GM21526 (cell line): ENCODE measurements at regions not wholly inside any gene's neighbourhood (a gene's known extent, or its start where the extent isn't known, plus 50 kb on each side); places are given as distances from the start of the nearest gene placed in this dataset.

ENCODE experiments used
- ATAC-seq: cut with Tn5 transposase; IDR thresholded peaks from one replicate; pipeline ENCODE4 v1.9.1; 2021; ENCODE audit warnings: moderate library complexity; ENCODE audit not compliant: unreplicated experiment, low FRiP score

- no peak for ATAC-seq
These were observed 127.0 kb downstream of the INHBB start for GRCh38 chr2:120472891-120473309.

GRCh38 chr2:120473522-120474271 lies 127.8 kb downstream of the INHBB start:
- ATAC-seq, result no peak

GRCh38 chr2:120474486-120474885 lies 128.6 kb downstream of the INHBB start:
- ATAC-seq, result no peak

GRCh38 chr2:120476141-120476540 lies 130.2 kb downstream of the INHBB start:
- ATAC-seq, result no peak

GRCh38 chr2:120477198-120477597 lies 131.3 kb downstream of the INHBB start:
- ATAC-seq, result no peak

- ATAC-seq, result no peak
These were observed 132.0 kb downstream of the INHBB start for GRCh38 chr2:120477831-120478481.

GRCh38 chr2:120480346-120480902 lies 134.5 kb downstream of the INHBB start:
- ATAC-seq, result no peak

- ATAC-seq, result no peak
These were observed 135.0 kb downstream of the INHBB start for GRCh38 chr2:120480903-120481445.

- ATAC-seq, result no peak
These were observed 135.7 kb downstream of the INHBB start for GRCh38 chr2:120481446-120482194.

- no peak for ATAC-seq
These were observed 136.4 kb downstream of the INHBB start for GRCh38 chr2:120482334-120482733.

GRCh38 chr2:120483355-120483754 lies 137.4 kb downstream of the INHBB start:
- ATAC-seq, result no peak

- ATAC-seq, result no peak
These were observed 139.2 kb downstream of the INHBB start for GRCh38 chr2:120485096-120485495.

- no peak for ATAC-seq
These were observed 140.5 kb downstream of the INHBB start for GRCh38 chr2:120486441-120486840.

- ATAC-seq, result no peak
These were observed 141.0 kb downstream of the INHBB start for GRCh38 chr2:120486946-120487345.

- ATAC-seq, result no peak
These were observed 142.6 kb downstream of the INHBB start for GRCh38 chr2:120488531-120488930.

- no peak for ATAC-seq
These were observed 143.1 kb downstream of the INHBB start for GRCh38 chr2:120489023-120489422.

- ATAC-seq, result no peak
These were observed 144.3 kb downstream of the INHBB start for GRCh38 chr2:120490091-120490798.

GRCh38 chr2:120491111-120491625 lies 145.2 kb downstream of the INHBB start:
- no peak for ATAC-seq

GRCh38 chr2:120493231-120493630 lies 147.3 kb downstream of the INHBB start:
- ATAC-seq, result no peak

GRCh38 chr2:120494446-120494845 lies 148.5 kb downstream of the INHBB start:
- ATAC-seq, result no peak
